Stimulated activated CD8-positive, alpha-beta memory T cell treated with anti-CD3 and anti-CD28 coated beads, Interleukin-4, amount 100 ng/mL, for 48 hours (primary cell): ENCODE measurements at regions not wholly inside any gene's neighbourhood (a gene's known extent, or its start where the extent isn't known, plus 50 kb on each side); places are given as distances from the start of the nearest gene placed in this dataset.

Experiments
- DNase-seq: peaks from one replicate; pipeline ENCODE4 v3.0.0-alpha.2; 2020

GRCh38 chr15:62935300-62936081, 107.1 kb upstream of the TPM1 start:
- DNase-seq, result no peak

DNA sequence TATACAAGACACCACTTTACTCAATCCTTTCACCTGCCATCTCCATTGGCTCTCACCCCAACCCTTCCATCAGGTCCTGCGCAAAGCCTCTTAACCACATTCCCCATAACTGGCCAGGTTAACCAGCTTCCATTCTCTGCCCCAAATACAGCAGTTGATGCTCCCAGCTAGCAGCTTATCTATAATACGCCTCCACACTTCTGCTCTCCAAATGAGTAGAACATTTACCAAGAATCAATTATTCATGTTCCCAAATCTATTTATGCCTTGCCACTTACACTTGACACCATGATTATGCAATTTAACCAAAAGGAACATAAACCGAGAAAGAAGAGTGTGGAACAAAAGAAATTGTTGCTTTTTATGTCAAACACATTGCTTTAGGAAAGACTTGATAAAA, 103.7 kb upstream of the TPM1 start:
- no peak for DNase-seq

DNA sequence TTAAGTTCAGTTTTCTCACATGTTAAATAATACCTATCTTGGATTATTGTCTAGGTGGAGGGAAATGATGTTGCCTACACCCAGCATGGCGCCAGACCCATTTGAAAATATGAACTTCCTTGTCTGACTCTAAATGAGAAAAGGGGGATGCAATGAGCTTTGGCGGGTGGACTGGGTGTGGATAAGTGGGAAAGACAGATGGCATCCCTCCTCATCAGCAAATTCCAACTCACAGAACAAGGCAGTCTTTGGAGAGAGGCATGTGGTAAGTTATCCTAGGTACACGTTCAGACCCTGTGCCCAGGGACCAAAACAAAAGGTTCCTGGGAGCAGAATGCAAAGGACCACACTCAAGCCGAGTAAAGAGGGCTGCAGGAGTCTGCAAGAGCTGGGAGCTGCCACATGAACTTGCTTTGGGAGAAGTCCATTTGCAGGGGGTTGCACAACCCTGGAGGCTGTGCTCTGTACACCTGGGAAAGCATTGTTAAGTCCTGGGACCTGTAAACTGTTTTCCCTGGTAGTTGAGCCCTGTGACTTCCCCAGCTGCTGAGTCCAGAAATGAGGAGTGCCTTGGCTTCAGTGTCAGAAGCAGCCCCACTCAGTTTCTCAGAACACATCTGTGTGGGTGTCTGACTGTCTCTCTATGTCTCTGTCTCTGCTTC, 102.3 kb upstream of the TPM1 start:
- DNase-seq, result peak; percentile 19

DNA sequence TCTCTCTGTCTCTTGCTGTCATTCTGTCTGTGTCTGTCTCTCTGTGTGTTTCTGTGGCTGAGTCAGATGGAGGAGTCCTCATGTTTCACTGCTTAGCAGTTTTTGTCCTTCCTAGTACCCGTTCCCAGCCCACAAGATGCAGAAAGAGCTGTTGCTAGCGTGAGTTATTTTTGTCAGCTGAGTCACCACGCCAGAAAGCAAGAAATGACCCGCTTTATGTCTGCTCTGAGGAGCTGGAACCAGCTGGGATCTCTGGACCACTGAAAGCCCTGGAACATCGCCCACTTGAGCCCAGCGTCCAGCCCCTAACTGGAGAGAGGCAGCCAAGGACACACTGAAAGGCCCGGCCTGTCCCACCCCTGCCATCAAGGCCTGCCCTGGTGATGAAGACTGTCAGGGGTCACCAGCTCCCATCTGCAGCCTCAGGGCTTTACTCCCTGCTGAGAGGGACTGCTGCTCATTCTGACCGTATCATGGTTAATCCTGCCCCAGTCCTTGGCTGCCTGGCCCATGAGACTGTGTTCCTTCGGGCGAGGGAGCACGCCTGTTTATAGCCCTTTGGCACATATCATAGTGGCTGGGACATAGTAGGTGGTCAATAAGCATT, 101.7 kb upstream of the TPM1 start:
- DNase-seq, result peak; percentile 36

GRCh38 chr15:62941699-62942098, 100.8 kb upstream of the TPM1 start:
- DNase-seq, result peak; percentile 3

- peak; percentile 6 for DNase-seq
Observed at GRCh38 chr15:62942428-62942827, 100.1 kb upstream of the TPM1 start.

DNA sequence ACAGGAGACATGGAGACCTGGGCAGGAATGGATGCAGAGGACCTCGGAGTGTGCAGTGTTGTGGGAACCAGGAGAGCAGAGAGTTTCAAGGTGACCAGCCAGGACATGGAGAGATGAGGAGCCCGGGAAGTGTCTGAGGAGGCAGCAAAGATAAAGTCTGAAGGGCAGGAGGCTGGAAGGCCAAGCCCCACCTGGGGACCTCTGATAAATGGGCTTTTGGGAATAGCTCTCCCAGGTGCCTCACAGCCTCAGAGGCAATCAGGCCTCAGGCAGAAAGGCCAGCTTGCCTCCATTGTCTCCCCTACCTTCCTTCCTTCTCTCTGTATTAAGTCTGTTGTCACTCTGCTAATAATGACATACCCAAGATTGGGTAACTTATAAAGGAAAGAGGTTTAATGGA, 97.5 kb upstream of the TPM1 start:
- peak; percentile 9 for DNase-seq

DNA sequence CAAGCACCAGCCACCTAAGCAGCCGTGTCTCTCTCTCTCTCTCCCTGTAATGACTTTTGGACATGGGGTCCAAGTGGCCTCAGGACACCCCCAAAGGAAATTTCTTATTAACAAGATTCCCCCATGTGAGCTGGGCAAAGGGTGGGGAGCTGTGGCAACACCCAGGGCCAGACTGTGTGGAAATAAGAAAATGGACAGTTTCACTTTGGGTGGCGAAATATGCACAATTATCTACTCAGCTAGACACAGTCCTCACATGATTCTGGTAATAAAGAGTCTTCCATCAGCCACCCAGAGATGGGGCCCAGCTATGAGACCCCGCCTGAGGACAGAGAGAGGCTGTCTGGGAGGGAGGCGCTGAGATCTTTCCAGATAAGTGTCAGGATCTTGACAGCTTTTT, 96.8 kb upstream of the TPM1 start:
- peak; percentile 5 for DNase-seq

- DNase-seq, result peak; percentile 3
Observed at GRCh38 chr15:62946940-62947339, 95.6 kb upstream of the TPM1 start.

GRCh38 chr15:62950462-62950931, 92.0 kb upstream of the TPM1 start:
- DNase-seq, result no peak

GRCh38 chr15:62951481-62951880, 91.1 kb upstream of the TPM1 start:
- no peak for DNase-seq

GRCh38 chr15:62953021-62953420, 89.5 kb upstream of the TPM1 start:
- DNase-seq, result no peak

DNA sequence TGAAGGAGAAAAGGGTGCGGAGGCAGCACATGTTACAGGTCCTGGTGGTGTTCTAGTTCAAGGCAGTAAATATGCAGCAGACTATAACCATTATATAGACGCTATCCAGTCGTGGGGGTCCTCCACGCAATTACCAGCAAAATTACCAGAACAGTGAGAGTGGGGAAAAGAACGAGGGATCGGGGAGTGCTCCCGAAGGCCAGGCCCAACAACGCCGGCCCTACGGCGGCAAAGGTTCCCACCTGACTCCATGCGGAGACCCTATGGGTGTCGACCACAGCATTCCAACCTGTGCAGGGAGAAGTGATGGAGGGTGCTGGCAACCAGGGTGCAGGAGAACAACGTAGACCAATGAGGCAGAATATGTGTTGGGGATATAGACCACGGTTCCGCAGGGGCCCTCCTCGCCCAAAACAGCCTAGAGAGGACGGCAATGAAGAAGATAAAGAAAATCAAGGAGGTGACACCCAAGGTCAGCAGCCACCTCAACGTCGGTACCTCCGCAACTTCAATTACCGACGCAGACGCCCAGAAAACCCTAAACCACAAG, 89.0 kb upstream of the TPM1 start:
- no peak for DNase-seq

DNA sequence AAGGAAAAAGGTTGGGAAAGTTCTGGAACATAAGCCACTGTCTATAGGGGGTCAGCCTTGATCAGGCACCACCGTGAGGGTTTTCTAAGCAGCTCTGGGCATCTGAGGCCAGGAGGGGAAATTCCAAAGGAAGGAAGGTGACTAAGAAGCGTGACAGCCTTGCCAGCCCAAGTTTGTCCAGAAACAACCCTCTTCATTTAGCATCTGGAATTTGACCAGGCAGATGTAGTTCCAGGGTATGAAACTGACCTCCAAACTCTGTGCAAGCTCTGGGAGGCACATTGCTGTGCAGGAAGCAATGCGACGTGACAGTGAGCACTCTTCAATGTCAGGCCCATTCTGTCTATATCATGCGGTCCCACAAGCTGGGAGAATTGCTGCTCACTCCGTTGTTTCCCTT, 85.4 kb upstream of the TPM1 start:
- DNase-seq, result no peak

DNA sequence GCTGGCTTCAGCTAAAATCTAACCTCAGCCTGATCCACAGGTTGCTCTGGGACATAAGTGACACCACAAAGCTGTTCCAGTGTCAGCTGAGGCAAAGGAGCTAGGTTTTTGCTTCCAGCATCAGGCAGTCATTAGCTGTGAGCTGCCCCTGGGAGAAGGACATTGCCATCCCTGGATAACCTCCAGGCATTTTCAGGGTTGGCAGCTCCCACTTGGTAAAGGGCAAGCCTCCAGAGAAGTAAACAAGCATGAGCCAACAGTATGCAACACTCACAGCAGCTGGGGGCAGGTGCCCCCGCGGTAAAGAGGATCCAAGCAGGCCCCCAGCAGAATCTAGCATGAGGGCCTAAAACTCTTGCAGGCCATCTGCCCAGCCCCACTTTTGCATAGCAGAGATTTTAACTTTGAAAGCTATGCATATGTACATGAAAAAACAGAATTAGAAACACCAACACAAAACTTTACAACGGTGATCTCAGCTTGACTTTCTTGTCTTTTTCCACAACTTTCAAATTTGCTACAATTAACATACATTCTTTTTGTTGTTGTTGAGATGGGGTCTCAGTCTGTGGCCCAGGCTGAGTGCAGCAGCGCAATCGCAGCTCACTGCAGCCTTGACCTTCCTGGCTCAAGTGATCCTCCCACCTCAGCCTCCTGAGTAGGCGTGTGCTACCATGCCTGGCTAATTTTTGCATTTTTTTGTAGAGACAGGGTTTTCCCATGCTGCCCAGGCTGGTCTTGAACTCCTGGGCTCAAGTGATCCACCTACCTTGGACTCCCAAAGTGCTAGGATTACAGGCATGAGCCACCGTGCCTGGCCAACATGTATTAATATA, 83.8 kb upstream of the TPM1 start:
- DNase-seq, result no peak

DNA sequence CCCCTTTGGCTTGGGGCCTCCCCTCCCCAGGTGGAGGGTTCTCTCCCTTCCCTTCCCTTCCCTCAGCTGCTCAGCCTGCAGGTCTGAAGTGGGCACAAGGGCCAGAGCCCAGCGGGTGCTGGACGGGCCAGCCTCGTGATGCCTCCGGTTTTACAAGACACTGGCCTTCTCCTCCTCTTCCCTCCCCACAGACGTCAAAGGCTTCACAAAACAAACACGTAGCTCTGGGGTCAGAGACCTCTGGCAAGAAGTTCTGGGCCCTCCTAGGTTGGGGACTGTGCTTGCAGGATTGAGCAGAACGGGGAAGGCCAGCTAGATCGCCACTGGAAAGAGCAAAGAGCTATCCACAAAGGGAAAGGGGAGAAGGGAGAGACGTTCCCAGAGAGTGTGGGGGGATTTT, 81.4 kb upstream of the TPM1 start:
- no peak for DNase-seq

DNA sequence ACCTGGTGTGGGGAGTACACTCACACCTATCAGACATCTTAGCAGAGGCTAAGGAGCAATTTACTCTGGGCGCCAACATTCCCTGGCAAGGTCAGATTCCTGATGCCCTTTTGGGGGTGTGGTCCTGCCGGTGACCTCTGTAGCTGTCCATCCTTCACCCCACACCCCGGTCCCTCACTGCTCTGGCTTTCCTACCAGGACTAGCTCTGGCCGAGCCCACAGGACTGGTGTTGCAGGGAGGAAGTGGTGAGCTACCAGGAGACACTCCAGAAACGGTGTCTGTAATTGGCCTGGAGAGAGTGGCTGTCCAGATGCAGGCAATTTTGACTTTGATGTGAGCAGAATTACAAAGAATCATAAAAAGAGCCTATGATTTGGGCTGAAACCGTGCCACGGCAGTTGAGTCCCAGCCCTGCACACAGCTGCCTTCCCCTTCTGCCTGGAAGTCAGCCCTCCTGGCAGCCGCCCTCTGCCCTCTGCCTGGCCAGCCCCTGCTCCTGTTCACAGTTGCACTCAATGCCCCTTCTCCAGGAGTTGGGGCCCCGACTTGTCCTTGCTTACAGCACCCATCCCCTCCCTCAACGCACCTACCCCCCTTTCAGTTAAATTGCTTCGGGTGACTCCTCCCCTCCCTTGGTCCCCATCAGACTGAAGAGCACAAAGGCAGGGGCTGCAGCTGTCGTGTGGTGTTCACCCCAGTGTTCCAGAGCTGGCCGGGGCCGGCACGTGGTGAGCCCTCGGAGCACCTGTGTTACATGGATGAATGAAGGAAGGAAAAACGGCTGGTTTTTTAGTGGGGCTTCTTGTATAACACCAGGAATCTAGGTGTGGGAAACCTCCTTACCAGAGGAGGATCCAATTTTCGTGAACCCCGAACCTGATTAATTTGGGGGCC, 80.2 kb upstream of the TPM1 start:
- DNase-seq, result no peak

- no peak for DNase-seq
Observed at GRCh38 chr15:62964251-62964650, 78.3 kb upstream of the TPM1 start.

DNA sequence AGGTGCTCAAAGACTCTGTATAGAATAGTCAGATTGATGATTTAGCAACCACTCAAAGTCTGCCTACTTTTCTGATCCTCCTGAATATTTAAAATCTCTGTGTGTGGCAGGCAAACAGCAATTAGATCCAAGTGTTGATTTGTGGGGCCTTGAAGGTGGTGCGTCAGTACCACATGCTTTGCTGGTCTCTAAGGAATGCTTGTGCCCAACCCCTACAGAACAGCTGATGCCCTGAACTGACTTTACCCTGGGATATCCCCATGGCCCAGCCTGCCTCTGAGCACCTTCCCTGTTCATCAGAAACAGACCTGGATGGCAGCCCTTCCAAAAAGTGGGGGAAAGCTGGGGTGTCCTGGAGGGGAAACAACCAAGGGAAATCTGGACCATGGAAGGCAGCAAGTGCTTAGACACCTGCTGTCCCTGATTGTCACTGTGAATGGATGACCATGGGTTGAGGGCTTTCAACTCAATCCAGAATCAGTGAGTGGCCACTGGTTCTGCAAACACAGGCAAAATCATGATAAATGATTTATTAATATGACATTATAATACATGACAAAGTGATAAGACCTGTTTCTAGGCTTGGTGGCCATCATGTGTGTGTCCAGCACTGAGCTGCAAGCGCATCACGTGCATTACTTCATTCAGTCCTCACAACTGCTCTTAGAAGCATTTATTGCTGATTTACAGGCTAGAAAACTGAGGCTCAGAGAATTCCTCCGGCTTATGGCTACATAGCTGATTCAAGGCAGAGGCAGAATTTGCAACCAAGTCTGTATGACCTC, 76.1 kb upstream of the TPM1 start:
- DNase-seq, result no peak

GRCh38 chr15:62968699-62969098, 73.8 kb upstream of the TPM1 start:
- no peak for DNase-seq
